ENCODE measurements at regions not wholly inside any gene's neighbourhood (a gene's known extent, or its start where the extent isn't known, plus 50 kb on each side); places are given as distances from the start of the nearest gene placed in this dataset.

GRCh38 chr1:69138172-69138571 lies 429.6 kb upstream of the LRRC7 start (continued):
- TF ChIP-seq SIN3A (IDR thresholded peaks at IDR 0.05; ENCODE audit: borderline replicate concordance, low read depth, low read length) (no peak), ELF1 (IDR thresholded peaks at IDR 0.05) (no peak), FOSL2 (IDR thresholded peaks at IDR 0.05; ENCODE audit: borderline replicate concordance, low read depth) (no peak), PBX3 (IDR thresholded peaks at IDR 0.05) (no peak), NRF1 (IDR thresholded peaks at IDR 0.05; ENCODE audit: low read depth, low read length) (no peak), SMC3 (IDR thresholded peaks at IDR 0.05; ENCODE audit: low read depth, low read length) (no peak)

- no peaks in the 10 kb centered on the region for H3K9me2 ChIP-seq
- CTCF ChIA-PET, result no interaction called here
These were observed 428.7 kb upstream of the LRRC7 start for GRCh38 chr1:69139007-69139406.

GRCh38 chr1:69146303-69146702 lies 421.4 kb upstream of the LRRC7 start:
- Histone ChIP-seq H3K79me2 (ENCODE audit: insufficient read depth) (no peaks in the 10 kb centered on the region), H3F3A (replicated peaks; ENCODE audit: insufficient read depth) (no peaks in the 10 kb centered on the region), H3K36me3 (replicated peaks in 1 of 2; ENCODE audit: control insufficient read depth in 1 of 2, insufficient read depth in 2 of 2, low read length in 1 of 2) (no peaks in the 10 kb centered on the region), H3K4me3 (ENCODE audit: low read depth in 2 of 2, low read length in 1 of 2) (no peak overlapping the region), H3K9me2 (no peaks in the 10 kb centered on the region), H3K9ac (no peak overlapping the region), H3K27me3 (ENCODE audit: insufficient read depth) (no peaks in the 10 kb centered on the region), H3K4me1 (ENCODE audit: control insufficient read depth in 1 of 2, insufficient read depth in 2 of 2, low read depth in 1 of 2, low read length in 1 of 2) (no peaks in the 10 kb centered on the region), H3K9me3 (no peaks in the 10 kb centered on the region), H3K27ac (ENCODE audit: low read depth in 2 of 2, low read length in 1 of 2) (no peak overlapping the region), H2AFZ (ENCODE audit: low read depth) (no peak overlapping the region), H4K20me1 (ENCODE audit: insufficient read depth) (no peaks in the 10 kb centered on the region), H3K4me2 (no peak overlapping the region)
- CTCF ChIA-PET, result no interaction called here
- DNase-seq, result no peak
- TF ChIP-seq RAD21 (IDR thresholded peaks at IDR 0.05; ENCODE audit: low read length) (no peak), MAX (IDR thresholded peaks at IDR 0.05; ENCODE audit: low read depth) (no peak), GATA2 (CRISPR knock-in tag; IDR thresholded peaks at IDR 0.05) (no peak), CTCF (IDR thresholded peaks at IDR 0.05) (no peak), NRF1 (IDR thresholded peaks at IDR 0.05; ENCODE audit: low read depth, low read length) (no peak), POLR2AphosphoS5 (IDR thresholded peaks at IDR 0.05; ENCODE audit: low read depth, low read length) (no peak)
- WGBS (ENCODE audit: low lambda C conversion rate), result 33% methylated on average over 3 of the region's 3 CpGs
- POLR2A ChIA-PET, result no interaction called here

More at GRCh38 chr1:69139007-69139406, 428.7 kb upstream of the LRRC7 start:
- H3K79me2 ChIP-seq (ENCODE audit: insufficient read depth), result no peaks in the 10 kb centered on the region
- H4K20me1 ChIP-seq (ENCODE audit: insufficient read depth), result no peaks in the 10 kb centered on the region
- no peak overlapping the region for H3K27ac ChIP-seq (ENCODE audit: low read depth in 2 of 2, low read length in 1 of 2)
- no peaks in the 10 kb centered on the region for H3K27me3 ChIP-seq (ENCODE audit: insufficient read depth)
- H3K9ac ChIP-seq, result no peak overlapping the region
- DNase-seq, result no peak
- no peak overlapping the region for H3K4me2 ChIP-seq
- WGBS (ENCODE audit: low lambda C conversion rate), result 41% methylated on average over 4 of the region's 4 CpGs
- no peak for TF ChIP-seq USF2 (IDR thresholded peaks at IDR 0.05; ENCODE audit: borderline replicate concordance, low read depth, low read length)
- no peak for TF ChIP-seq FOXJ3 (CRISPR knock-in tag; IDR thresholded peaks at IDR 0.05)
- no peak for TF ChIP-seq RAD21 (IDR thresholded peaks at IDR 0.05; ENCODE audit: low read length)
- TF ChIP-seq TEAD4 (IDR thresholded peaks at IDR 0.05; ENCODE audit: borderline replicate concordance, insufficient read depth), result no peak
- TF ChIP-seq RCOR1 (IDR thresholded peaks at IDR 0.05; ENCODE audit: low read length), result no peak
- no peaks in the 10 kb centered on the region for H3K9me3 ChIP-seq
- H3F3A ChIP-seq (replicated peaks; ENCODE audit: insufficient read depth), result no peaks in the 10 kb centered on the region
- no peaks in the 10 kb centered on the region for H3K4me1 ChIP-seq (ENCODE audit: control insufficient read depth in 1 of 2, insufficient read depth in 2 of 2, low read depth in 1 of 2, low read length in 1 of 2)
- H2AFZ ChIP-seq (ENCODE audit: low read depth), result no peak overlapping the region
- H3K4me3 ChIP-seq (ENCODE audit: low read depth in 2 of 2, low read length in 1 of 2), result no peak overlapping the region
- POLR2A ChIA-PET, result no interaction called here
- no peaks in the 10 kb centered on the region for H3K36me3 ChIP-seq (replicated peaks in 1 of 2; ENCODE audit: control insufficient read depth in 1 of 2, insufficient read depth in 2 of 2, low read length in 1 of 2)

Measured in SK-N-SH (cell line).